NCI-H2171 (cell line): ENCODE measurements at regions not wholly inside any gene's neighbourhood (a gene's known extent, or its start where the extent isn't known, plus 50 kb on each side); places are given as distances from the start of the nearest gene placed in this dataset.
"Not testable (repeated sequence)": the region's sequence is repeated elsewhere in the genome, so short reads cannot be mapped to it uniquely, and the experiment has no call there.

Source experiments
- DNase-seq: peaks from one replicate; lab custom pipeline; 2025; lab: John Stamatoyannopoulos, UW

DNA sequence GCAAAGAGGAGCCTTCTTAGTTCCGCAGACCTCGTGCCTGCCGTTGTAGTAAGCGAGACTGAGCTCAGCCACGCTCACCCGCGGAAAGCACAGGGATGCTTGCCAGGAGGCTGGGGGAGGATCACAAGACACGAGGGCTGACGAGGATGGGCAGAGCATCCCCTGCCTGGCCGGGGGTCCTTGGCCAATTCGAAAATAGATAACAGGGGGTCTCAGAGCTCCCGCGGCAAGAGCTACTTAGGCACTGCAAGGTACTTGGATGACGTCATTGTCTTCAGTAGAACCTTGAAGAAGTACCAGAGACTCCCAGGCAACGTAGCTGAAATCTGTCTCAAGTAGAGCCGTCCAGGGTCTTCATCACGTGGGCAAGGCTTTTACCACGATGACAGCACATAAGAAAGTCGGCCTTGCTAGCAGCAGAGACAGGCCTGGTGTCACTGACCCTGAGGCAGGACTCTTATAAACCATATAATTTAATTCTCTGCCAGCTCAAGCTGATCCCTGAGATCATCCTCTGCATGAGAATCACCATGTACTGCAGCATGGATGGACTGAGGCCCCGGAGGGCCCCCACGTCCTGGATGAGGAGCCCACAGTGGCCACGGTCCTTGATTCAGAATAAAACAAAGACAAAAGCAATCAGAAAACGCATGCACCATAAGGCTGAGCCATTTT lies 81.9 kb downstream of the TMEM18 start:
- no peak for DNase-seq

DNA sequence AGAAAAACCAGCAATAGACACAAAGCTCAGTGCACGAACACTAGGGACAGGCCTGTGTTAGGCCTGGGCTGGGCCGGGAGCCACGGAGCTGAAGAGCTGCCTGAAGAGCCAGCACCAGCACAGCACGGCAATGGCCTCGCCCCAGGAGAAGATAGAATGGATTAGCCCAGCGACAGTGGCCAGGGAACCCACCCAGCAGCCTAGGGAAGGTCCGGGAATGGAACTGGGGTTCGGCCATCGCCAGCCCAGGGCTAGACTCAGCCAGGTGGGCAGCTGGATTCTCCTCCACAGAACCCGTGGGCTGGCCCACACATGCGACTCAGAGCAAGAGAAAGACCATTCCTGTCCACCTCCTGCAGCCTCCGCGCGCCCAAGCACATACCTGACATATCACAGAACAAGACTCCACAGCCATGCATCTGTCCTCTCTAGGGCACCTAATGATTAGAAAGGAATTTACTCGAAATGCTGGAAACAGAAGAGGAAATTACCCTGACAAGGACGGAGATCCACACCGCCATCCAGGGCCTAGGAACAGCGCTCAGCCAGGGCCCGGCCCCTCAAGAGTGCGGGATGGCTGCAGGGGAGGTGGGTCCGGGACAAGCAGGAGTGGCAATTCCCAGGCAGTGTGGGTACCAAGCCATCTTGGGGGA lies 82.8 kb downstream of the TMEM18 start:
- DNase-seq, result no peak

DNA sequence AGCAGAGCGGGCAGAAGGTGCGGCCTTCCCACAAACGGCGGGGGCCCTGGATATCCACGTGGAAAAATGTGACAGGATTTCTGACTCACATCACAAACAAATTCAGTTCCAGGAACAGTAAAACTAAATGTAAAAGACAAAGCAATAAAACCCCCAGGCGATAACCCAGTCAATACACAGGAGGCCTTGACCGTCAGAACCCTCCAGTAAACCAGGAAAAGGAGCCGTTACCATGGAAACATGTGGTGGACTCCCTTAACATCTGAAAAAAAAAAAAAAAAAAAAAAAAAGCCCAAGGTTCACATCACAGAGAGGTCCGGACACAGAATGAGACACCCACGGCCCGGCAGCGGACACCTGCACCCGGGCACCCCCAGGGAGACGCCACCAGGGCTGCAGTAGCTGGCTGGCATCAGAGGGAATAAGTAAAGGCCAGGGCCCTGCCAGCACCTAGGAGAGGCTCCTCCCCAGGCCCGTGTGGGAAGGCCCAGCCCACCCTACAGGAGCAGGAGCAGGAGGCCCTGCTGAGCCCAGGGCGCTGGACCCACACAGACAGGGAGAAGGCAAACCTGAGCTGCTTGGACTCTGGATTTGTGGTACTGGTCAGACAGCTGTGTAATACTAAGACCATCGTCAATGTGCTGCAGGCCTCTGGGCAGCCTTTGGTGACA lies 83.7 kb downstream of the TMEM18 start:
- no peak for DNase-seq

DNA sequence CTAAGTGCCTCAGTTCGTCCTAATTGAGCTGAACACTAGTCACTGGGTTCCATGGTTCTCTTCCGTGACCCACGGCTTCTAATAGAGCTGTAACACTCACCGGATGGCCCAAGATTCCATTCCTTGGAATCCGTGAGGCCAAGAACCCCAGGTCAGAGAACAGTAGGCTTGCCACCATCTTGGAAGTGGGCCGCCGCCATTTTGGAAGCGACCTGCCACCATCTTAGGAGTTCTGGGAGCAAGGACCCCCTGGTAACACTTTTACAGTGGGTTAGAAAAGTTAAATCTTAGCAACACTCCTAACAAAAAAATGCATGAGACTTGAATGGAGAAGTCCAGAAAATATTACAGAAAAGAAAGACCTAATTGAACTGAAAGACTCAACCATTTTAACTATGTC lies 84.5 kb downstream of the TMEM18 start:
- no peak for DNase-seq

DNA sequence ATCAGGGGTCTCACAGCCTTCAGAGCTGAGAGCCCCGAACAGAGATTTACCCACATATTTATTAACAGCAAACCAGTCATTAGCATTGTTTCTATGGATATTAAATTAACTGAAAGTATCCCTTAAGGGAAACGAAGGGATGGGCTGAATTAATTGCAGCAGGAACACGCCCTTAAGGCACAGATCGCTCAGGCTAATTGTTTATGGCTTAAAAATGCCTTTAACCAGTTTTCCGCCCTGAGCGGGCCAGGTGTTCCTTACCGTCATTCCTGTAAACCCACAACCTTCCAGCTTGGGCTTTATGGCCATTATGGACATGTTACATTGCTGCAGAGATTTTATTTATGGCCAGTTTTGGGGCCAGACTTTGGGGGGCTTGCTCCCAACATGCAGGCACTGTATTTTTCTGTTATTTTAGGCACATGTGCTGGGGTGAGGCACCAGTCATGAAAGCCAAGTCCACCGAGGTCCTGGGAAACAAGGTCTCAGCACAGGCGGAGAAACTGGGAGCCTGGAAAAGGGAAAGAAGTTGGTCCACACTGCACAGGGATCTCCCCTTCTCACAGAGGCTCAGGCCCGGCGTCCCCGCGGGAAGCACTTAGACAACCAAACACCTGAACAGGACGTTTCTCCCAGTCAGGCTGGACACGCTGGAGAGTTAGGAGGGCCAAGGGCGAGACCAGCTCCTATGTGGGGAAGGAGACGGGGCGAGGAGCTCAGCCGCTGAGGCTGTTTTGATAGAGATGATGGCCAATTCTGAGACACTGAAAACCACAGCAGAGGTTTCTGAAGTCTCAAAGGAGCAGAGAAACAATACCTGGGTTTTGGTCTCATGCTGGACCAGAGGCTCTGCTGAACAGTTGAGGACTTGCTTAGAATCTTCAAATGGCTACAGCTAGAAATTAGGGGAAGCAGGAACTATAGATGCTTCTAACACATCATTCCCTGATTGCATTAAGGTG lies 86.7 kb downstream of the TMEM18 start:
- DNase-seq, result no peak

DNA sequence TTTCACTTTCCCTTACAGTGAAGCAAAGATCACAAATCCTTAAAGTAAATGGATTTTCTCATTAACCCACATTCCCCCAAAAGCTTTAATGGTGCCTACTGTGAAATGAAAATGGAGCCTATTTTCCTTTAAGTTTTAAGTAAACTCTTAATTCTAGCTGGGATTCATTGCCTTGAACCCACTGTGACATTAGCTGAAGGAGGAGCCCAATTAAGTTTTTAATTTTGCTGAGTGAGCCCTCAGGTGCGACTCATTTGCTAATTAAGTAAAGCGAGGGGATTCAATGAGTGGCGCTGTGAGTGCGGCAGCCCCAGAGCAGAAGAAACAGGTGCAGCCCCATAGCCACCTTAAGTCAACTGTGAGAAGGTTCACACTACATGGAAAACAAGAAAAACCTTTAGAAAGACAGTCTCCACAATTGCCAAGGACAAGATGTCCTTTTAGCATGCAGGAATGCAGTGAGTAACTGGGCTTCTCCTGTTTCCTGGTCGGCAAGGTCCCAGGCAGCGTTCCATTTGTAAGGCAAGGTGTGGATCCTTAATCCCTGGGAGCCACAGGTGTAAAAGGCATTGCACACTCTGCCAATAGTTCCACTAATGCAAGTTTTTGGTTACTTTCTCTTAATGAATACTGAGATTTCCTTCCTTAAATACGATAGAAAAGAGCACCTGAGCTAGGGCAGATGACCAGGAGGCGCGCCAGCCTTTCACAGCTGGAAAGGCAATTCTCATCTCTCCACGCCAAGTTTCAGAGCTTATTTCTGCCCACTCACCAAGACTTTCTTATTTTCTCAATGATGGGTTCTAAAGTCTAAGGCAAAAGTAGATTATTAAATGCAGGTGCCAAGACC lies 87.7 kb downstream of the TMEM18 start:
- DNase-seq, result no peak

DNA sequence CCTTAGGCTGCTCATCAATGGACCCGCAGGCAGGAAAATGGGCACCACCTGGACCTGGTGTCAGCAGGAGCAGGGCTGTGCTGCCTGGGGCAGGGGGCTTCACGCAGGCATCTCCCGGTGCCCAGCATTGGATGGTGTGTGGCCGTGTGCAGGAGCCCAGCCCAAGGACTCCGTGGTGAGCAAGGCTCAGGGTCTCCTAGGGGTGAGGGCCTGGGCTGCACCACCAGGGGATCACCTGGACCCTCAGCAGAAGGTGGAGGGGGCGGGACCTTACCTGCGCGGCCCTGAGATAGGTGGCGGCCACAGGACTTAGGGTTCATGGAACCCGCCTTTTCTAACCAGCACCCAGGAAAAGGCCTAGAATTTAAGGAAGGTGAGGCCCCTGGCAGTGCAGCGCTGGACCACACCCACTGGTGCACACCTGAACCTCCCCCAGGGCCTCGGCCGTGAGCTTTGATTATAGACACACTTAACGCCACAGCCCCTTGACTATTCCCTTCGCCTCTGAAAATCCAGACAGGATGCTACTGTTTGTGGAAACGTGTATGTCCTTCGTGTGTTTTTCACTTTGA lies 89.0 kb downstream of the TMEM18 start:
- DNase-seq, result no peak

DNA sequence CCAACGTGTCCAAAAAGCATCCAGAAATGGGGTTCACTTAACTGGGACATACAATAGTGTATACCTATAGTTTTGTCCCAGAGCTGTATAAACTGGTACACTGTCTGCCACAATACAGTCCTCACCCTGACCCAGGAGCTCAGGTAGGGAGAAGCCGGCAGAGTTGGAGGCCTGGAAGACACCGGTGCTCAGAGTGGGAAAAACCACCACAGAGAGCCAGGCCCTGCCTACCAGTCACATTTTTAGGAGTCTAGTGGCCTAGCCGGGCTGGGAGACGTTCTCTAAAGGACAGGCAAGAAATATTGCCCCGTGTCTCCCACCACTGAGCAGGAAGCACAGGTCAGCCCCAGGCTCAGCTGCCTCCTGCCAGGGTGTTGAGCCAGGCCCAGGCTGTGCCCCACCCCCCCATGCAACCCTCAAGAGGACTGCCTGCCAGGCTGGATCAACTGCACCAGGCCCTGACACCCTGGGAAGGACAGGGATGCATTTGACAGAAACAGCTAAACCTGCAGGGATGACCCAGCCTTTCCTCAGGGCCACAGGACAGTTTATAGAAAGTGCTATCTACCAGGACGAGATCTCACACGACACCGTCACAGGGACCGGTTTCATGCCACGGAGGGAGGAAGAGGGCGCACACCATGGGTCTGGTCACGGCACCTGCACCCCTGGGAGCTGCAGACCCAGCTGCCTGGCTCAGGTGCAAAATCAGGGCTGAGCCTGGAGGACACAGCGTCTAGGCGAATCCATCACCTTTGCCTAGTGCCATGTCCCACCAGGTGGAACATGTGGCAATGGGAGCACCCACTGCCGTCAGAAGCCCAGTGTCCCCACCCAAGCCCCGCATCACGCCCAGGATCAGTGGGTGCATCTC lies 89.9 kb downstream of the TMEM18 start:
- no peak for DNase-seq

DNA sequence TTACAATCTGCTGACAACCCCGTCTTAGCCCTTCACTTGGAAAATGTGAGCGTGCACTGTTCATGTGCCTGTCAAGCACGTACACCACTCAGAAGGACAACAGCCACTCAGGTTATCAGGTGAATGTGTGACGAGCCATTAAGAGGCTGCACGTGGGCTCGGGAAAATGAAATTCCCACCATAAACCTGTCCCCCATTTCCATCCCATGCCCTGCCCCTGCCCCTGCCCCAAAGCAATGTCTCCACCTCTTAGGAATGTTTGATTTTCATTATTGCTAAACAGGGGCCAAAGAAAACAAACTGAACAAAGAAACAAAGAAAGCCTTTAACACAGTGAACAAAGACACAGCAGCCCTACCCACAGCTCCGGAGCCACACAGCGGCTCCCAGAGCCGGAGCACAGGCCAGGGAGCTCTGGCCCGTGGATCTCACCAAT lies 90.5 kb downstream of the TMEM18 start:
- no peak for DNase-seq

DNA sequence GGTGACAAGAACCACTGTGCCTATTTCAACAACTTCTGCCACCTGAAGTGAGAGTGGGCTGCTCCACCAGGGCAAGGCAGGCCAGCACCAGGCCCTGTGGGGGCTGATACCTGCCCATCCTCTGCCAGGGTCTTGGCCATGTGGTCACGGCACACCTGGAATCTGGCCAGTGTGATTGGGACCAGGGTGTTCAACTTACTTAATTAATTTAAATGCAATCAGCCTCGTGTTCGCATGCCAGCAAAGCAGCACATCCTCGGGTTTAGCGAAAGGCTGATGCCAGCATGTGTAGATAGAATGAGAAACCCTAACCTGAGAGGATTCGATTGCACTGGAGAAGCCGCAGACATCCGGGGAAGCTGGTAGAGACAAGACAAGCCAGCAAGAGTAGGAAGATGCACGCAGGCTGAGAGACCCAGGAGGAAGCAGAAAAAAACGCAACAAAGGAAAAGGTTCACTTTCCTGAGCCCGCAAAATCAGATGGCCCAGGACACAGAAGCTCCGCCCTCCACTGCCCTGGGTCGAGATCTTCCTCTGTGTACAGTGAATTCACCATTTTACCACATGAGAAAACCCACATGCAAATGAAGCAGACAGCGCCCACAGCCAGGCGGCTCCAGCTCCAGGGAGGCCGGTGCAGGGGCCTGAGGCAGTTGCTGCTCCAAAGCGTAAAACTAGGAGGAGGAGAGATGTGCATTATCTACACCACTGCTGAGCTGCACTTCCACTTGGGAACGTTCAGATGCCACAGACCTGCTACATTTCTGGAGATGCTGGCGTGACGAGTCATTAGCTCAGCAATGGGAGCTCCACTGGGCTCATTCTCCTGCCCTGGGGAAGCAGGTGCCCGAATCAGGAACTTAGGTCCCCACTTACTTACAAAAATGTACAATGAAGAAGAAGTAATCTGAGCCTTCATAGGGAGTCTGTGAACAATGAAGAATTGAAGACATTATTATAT lies 92.1 kb downstream of the TMEM18 start:
- DNase-seq, result no peak

DNA sequence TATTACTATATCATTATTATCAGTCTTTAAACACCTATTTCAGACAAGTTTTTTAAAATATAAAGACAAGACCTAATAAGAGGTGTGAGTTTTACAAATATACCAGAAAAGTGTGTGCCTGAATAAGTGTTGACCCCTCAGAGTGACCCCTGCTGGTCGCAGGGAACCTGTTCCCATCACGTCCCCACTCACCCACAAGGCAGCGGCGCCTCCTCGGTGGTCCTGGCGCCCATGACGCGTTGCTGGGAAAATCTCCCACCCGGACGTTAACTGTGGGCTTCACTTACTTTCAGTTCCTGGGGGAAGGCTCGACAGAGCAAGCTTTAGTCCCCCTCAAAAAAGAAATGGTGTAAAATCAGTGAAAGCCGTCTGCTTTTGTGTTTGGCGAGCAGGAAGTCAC lies 93.5 kb downstream of the TMEM18 start:
- no peak for DNase-seq

DNA sequence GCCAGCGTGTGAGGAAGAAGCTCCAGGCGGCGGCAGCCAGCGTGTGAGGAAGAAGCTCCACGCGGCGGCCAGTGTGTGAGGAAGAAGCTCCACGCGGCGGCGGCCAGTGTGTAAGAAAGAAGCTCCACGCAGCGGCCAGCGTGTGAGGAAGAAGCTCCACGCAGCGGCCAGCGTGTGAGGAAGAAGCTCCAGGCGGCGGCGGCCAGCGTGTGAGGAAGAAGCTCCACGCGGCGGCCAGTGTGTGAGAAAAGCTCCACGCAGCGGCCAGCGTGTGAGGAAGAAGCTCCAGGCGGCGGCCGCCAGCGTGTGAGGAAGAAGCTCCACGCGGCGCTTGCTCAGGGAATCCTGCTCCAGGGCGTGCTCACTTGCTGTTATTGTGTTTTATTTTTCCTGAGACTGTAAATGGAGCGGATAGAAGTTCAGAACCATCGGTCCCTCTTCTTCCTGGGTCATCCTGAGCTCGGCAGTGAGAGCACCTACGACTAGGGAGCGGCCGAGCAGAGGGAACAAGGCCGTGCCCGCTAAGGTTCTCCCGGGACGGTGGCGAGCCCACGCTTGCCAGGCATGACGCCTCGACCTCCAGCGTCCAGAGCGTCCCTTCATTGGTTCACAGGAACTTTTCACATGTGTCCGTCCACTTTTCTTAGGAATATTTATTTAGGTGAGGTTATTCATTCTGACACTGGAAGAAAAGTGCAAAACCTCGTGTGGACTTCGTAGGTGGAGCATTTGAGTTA lies 94.2 kb downstream of the TMEM18 start:
- DNase-seq, result no peak

DNA sequence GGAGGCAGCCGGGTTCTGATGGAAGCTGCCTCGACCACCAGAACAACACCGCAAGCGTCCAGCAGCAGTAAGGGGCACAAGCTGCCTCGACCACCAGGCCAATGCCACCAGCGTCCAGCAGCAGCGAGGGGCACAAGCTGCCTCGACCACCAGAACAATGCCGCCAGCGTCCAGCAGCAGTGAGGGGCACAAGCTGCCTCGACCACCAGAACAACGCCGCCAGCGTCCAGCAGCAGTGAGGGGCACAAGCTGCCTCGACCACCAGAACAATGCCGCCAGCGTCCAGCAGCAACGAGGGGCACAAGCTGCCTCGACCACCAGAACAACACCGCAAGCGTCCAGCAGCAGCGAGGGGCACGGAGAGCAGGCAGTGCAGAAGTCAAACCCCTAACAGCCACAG lies 94.9 kb downstream of the TMEM18 start:
- DNase-seq, result not testable (repeated sequence)

DNA sequence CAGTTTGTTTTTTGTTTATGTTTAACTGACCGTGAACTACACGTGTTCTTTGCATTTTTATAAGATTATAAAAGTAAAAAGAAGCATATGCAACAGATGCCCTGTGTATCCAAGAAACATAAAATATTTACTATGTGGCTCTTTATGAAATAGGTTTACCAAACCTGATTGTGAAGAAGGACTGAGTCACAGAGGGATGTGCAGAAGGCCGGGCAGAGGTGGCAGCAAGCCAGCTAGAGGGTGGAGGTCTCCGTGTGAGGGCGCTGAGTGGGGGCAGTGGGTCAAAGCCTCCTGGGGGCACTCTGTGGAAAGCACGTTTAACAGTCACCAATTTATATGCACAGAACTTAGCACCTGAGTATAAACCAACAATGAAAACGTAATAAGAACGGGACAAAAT lies 97.2 kb downstream of the TMEM18 start:
- no peak for DNase-seq

DNA sequence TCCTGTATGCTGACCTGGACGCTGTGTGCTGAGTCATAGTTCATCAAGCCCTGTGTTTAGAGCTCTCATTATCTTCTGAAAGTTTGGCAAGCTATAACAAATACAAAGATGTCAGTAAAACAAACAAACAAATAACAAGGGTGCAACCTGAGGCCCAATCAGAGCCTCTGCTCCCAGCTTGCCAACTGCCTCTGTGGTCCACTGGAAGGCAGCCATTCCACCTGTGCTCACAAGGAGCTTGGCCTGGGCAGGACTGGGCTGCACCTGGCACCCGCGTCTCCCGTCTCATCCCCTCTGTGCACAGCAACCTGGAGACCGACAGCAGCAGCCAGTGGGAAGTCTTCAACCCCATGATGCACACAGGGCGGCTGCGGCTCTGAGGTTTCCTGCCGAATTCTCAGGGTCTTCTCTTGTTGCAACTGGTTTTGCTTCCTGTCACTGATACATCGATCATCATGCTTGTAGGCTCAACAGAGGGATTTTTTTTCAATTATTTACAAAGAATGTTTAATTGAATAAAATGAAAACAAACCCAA lies 97.8 kb downstream of the TMEM18 start:
- no peak for DNase-seq

DNA sequence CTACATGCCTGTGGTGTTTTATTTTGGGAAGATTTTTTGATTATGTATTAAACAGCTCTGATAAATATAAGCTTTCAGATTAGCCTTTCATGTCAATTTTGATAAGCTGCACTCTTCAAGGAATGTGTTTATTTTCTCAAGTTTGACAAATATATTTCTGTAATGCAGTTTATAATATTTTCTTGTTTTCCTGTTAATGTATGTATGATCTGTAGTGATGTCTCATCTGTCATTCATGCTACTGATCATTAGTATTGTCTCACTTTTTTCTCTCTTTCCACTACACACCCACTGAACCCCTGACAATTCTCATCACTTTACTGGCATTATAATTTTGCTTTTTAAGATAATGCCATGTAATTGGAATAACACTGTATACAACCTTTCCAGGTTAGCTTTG lies 100.9 kb downstream of the TMEM18 start:
- DNase-seq, result no peak

DNA sequence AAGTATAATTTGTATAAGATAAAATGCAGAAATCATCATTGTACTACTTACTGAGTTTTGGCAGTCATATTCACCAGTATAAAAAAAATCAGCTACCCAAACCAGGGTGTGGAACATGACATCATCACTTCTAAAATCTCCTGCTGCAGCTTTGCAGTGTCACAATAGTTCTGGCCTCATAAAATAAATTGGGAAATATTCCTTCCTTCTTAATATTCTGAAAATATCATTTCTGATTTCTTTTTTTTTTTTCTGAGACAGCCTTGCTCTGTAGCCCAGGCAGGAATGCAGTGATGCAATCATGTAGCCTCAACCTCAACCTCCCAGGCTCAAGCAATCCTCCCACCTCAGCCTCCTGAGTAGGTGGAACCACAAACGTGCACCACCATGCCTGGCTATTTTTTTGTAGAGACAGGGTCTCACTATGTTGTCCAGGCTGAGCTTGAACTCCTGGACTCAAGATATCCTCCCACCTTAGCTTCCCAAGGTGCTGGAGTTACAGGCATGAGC lies 101.4 kb downstream of the TMEM18 start:
- no peak for DNase-seq
